K562 (cell line): ENCODE measurements at regions not wholly inside any gene's neighbourhood (a gene's known extent, or its start where the extent isn't known, plus 50 kb on each side); places are given as distances from the start of the nearest gene placed in this dataset.

Experiments
- ATF7 ChIP-seq: fragments of 450-650 bp; IDR thresholded peaks from 2 replicates; pipeline ENCODE4 v1.7.1; 2014; ENCODE audit warnings: mild to moderate bottlenecking, moderate library complexity
- BCOR ChIP-seq: fragments of 450-650 bp; IDR thresholded peaks from 2 replicates; pipeline ENCODE4 v1.6.1; 2016
- CREBBP ChIP-seq: IDR thresholded peaks from one replicate; pipeline ENCODE4 v1.6.1; 2012; ENCODE audit warnings: low read depth, mild to moderate bottlenecking, control low read depth, inconsistent platforms, low read length
- CREM ChIP-seq: IDR thresholded peaks from 2 replicates; pipeline ENCODE4 v1.6.1; 2014; ENCODE audit warnings: antibody characterized with exemption, low read depth
- FOXO4 ChIP-seq: fragments of 450-650 bp; formaldehyde crosslinking; IDR thresholded peaks from 2 replicates; pipeline ENCODE4 v1.4.0; 2020; ENCODE audit warnings: mild to moderate bottlenecking, moderate library complexity
- GABPA ChIP-seq: fragments of 200-800 bp; sonication (Bioruptor generic); conservative IDR thresholded peaks from 2 replicates; pipeline ENCODE4 v1.6.1; 2016; ENCODE audit warnings: low read depth, missing genetic modification characterization, missing compliant biosample characterization
- GTF2F1 ChIP-seq: IDR thresholded peaks from 2 replicates; pipeline ENCODE4 v1.6.1; 2011; ENCODE audit warnings: low read depth, low read length, improper control_type of control experiment
- HMG20A ChIP-seq: fragments of 450-650 bp; formaldehyde crosslinking; conservative IDR thresholded peaks from 2 replicates; pipeline ENCODE4 v1.4.0; 2020; ENCODE audit warnings: mild to moderate bottlenecking, mixed read lengths
- MEF2A ChIP-seq: IDR thresholded peaks from 2 replicates; pipeline ENCODE4 v1.6.1; 2011; ENCODE audit warnings: low read depth, mild to moderate bottlenecking, low read length, moderate library complexity; ENCODE audit not compliant: control insufficient read depth
- NFXL1 ChIP-seq: fragments of 450-650 bp; formaldehyde crosslinking; IDR thresholded peaks from 2 replicates; pipeline ENCODE4 v1.4.0; 2021; ENCODE audit warnings: mild to moderate bottlenecking
- NR2C1 ChIP-seq, 2 experiments: fragments of 450-650 bp; IDR thresholded peaks; 2 replicates each; pipeline ENCODE4 v1.6.1; 2017; ENCODE audit warnings: mild to moderate bottlenecking in 2 of 2, antibody characterized with exemption in 1 of 2, inconsistent platforms in 1 of 2, missing compliant biosample characterization in 1 of 2, missing genetic modification characterization in 1 of 2
- PCBP1 ChIP-seq: fragments of 200-400 bp; formaldehyde crosslinking; IDR thresholded peaks from 2 replicates; pipeline ENCODE4 v1.6.1; 2018; ENCODE audit warnings: mild to moderate bottlenecking, low read depth, low read length; ENCODE audit not compliant: poor library complexity, severe bottlenecking
- PTBP1 ChIP-seq: fragments of 200-400 bp; formaldehyde crosslinking; IDR thresholded peaks from 2 replicates; pipeline ENCODE4 v1.6.1; 2017; ENCODE audit warnings: low read depth, low read length
- PTRF ChIP-seq: fragments of 450-650 bp; IDR thresholded peaks from 2 replicates; pipeline ENCODE4 v1.6.1; 2016; ENCODE audit warnings: mild to moderate bottlenecking, missing genetic modification characterization, missing compliant biosample characterization
- RBM39 ChIP-seq: fragments of 200-400 bp; formaldehyde crosslinking; optimal IDR thresholded peaks from 2 replicates; pipeline ENCODE3; 2018; ENCODE audit warnings: low read depth, low read length
- RFX1 ChIP-seq: fragments of 450-650 bp; IDR thresholded peaks from 2 replicates; pipeline ENCODE4 v1.6.1; 2016; ENCODE audit warnings: mild to moderate bottlenecking, moderate library complexity
- SPI1 ChIP-seq: IDR thresholded peaks from 2 replicates; pipeline ENCODE4 v1.6.1; 2011; ENCODE audit warnings: low read depth, low read length, control low read depth, borderline replicate concordance
- TCF7 ChIP-seq: sonication (generic); IDR thresholded peaks from 2 replicates; pipeline ENCODE4 v1.6.1; 2016; ENCODE audit warnings: antibody characterized with exemption, borderline replicate concordance
- U2AF2 ChIP-seq: fragments of 200-400 bp; formaldehyde crosslinking; optimal IDR thresholded peaks from 2 replicates; pipeline ENCODE3; 2017; ENCODE audit warnings: low read depth, mild to moderate bottlenecking, low read length
- ZNF507 ChIP-seq: conservative IDR thresholded peaks from 2 replicates; pipeline ENCODE4 v1.6.1; 2017; ENCODE audit warnings: missing genetic modification characterization, missing compliant biosample characterization
- ZNF717 ChIP-seq: fragments of 250-450 bp; sonication (Bioruptor Pico); IDR thresholded peaks from 2 replicates; pipeline ENCODE4 v1.5.0; 2021
- ZNF830 ChIP-seq: fragments of 250-450 bp; sonication (Bioruptor Pico); IDR thresholded peaks from 2 replicates; pipeline ENCODE4 v1.5.0; 2021; ENCODE audit warnings: mild to moderate bottlenecking
- TF ChIP-seq, protein P1 (sequence below): sonication (generic); formaldehyde crosslinking; IDR thresholded peaks from 2 replicates; pipeline ENCODE4 v1.5.0; 2020; ENCODE audit warnings: missing genetic modification reagents
- TF ChIP-seq, protein P2 (sequence below): fragments of 450-650 bp; IDR thresholded peaks from 2 replicates; pipeline ENCODE4 v1.6.1; 2017; ENCODE audit warnings: antibody characterized with exemption
- TF ChIP-seq, protein P3 (sequence below): sonication (generic); formaldehyde crosslinking; IDR thresholded peaks from 2 replicates; pipeline ENCODE4 v1.8.0; 2022; ENCODE audit warnings: missing genetic modification reagents, mild to moderate bottlenecking, moderate library complexity, borderline replicate concordance
- TF ChIP-seq, protein P4 (sequence below): fragments of 450-650 bp; IDR thresholded peaks from 2 replicates; pipeline ENCODE4 v1.6.1; 2016; ENCODE audit warnings: missing biosample characterization, missing genetic modification characterization

DNA sequence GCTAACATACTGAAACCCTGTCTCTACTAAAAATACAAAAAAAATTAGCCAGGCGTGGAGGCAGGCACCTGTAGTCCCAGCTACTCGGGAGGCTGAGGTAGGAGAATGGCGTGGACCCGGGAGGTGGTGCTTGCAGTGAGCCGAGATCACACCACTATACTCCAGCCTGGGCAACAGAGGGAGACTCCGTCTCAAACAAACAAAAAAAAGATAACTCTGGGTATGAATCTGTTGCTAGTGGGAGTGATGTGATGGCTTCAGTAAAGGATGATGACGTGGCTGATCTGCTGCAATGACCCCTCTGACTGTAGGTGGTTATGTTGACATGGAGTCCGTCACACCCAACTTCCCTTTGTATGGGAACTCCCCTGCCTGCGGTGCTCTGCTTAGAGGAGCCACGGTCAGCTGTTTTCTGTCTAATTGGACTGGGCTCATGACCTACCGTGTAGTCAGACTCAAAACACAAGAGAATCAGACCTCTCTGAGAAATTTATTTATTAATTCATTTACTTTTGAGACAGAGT lies 59.1 kb upstream of the MED13L start (continued):
- TF ChIP-seq HMG20A: no peak
- TF ChIP-seq PCBP1: no peak
- no peak for TF ChIP-seq ZNF830
- no peak for TF ChIP-seq TCF7
- TF ChIP-seq, protein P1, sequence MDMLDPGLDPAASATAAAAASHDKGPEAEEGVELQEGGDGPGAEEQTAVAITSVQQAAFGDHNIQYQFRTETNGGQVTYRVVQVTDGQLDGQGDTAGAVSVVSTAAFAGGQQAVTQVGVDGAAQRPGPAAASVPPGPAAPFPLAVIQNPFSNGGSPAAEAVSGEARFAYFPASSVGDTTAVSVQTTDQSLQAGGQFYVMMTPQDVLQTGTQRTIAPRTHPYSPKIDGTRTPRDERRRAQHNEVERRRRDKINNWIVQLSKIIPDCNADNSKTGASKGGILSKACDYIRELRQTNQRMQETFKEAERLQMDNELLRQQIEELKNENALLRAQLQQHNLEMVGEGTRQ (CRISPR knock-in tag): no peak
- TF ChIP-seq ZNF717 (CRISPR knock-in tag): no peak
- TF ChIP-seq PTBP1: no peak
- peak; percentile 83 for TF ChIP-seq ATF7
- no peak for TF ChIP-seq RBM39
- peak; percentile 95 for TF ChIP-seq CREM
- TF ChIP-seq U2AF2: no peak
- no peak for TF ChIP-seq PTRF (tag)
- TF ChIP-seq, protein P2, sequence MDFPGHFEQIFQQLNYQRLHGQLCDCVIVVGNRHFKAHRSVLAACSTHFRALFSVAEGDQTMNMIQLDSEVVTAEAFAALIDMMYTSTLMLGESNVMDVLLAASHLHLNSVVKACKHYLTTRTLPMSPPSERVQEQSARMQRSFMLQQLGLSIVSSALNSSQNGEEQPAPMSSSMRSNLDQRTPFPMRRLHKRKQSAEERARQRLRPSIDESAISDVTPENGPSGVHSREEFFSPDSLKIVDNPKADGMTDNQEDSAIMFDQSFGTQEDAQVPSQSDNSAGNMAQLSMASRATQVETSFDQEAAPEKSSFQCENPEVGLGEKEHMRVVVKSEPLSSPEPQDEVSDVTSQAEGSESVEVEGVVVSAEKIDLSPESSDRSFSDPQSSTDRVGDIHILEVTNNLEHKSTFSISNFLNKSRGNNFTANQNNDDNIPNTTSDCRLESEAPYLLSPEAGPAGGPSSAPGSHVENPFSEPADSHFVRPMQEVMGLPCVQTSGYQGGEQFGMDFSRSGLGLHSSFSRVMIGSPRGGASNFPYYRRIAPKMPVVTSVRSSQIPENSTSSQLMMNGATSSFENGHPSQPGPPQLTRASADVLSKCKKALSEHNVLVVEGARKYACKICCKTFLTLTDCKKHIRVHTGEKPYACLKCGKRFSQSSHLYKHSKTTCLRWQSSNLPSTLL: no peak
- TF ChIP-seq, protein P3, sequence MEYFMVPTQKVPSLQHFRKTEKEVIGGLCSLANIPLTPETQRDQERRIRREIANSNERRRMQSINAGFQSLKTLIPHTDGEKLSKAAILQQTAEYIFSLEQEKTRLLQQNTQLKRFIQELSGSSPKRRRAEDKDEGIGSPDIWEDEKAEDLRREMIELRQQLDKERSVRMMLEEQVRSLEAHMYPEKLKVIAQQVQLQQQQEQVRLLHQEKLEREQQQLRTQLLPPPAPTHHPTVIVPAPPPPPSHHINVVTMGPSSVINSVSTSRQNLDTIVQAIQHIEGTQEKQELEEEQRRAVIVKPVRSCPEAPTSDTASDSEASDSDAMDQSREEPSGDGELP: peak; percentile 81
- TF ChIP-seq RFX1: no peak
- TF ChIP-seq SPI1: no peak
- 0 out of 2 replicates have a peak, but pooled peaks have one; percentile 13 for TF ChIP-seq BCOR
- TF ChIP-seq CREBBP: no peak
- no peak for TF ChIP-seq FOXO4 (CRISPR knock-in tag)
- TF ChIP-seq ZNF507 (tag): no peak
- TF ChIP-seq GTF2F1: no peak
- 0 out of 2 replicates have a peak, but pooled peaks have one; percentile 42 for TF ChIP-seq NR2C1 (IDR thresholded peaks at IDR 0.05)
- peak; percentile 77 for TF ChIP-seq NR2C1 (tag; IDR thresholded peaks at IDR 0.05)
- 0 out of 2 replicates have a peak, but pooled peaks have one; percentile 24 for TF ChIP-seq MEF2A
- TF ChIP-seq, protein P4, sequence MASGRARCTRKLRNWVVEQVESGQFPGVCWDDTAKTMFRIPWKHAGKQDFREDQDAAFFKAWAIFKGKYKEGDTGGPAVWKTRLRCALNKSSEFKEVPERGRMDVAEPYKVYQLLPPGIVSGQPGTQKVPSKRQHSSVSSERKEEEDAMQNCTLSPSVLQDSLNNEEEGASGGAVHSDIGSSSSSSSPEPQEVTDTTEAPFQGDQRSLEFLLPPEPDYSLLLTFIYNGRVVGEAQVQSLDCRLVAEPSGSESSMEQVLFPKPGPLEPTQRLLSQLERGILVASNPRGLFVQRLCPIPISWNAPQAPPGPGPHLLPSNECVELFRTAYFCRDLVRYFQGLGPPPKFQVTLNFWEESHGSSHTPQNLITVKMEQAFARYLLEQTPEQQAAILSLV (tag): no peak
- TF ChIP-seq NFXL1 (CRISPR knock-in tag): no peak
- TF ChIP-seq GABPA (tag): no peak
